Stimulated activated CD8-positive, alpha-beta memory T cell treated with anti-CD3 and anti-CD28 coated beads, Interleukin-15, amount 100 ng/mL, for 4 hours (primary cell): ENCODE measurements at regions not wholly inside any gene's neighbourhood (a gene's known extent, or its start where the extent isn't known, plus 50 kb on each side); places are given as distances from the start of the nearest gene placed in this dataset.
"Not testable (repeated sequence)": the region's sequence is repeated elsewhere in the genome, so short reads cannot be mapped to it uniquely, and the experiment has no call there.

Source experiments
- DNase-seq, 2 donors: peaks; one replicate each; pipeline ENCODE4 v3.0.0-alpha.2; 2020; ENCODE audit warnings: low read depth in 2 of 2

DNA sequence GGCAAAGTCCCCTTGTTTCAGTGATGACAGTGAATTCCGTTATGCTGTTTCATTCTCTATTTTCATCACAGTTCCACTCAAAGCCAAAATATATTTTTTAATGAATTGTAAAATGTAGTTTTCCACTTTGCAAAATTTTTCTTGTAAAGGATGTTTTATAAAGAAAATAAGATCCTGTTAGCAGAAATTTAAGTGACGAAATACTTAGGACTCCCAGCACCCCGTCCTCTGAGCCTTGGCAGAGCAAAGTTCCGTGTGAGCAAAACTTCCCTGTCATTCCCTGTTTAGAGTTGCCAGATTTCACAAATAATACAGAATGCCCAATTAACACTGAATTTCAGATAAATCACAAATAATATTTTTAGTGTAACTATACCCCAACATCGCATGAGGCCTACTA is 81.0 kb upstream of the RBPJ start:
- no peak for DNase-seq

DNA sequence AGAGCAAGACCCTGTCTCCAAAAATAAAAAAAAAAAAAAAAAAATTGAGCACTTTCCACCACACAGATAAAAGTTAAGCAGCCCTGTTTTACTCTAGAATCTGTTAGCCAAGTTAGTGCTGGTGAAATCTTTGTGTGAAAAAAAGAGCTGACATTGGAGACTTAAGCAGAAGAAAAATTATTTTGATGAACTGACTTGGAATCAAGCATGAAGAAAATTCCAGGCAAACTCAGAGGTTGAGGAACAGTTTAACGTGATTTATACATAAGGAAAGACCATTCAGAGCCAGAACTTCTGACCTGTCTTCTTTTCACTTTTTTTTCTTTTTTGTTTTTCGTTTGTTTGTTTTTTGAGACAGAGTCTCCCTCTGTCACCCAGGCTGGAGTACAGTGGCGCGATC is 79.6 kb upstream of the RBPJ start:
- no peak for DNase-seq

DNA sequence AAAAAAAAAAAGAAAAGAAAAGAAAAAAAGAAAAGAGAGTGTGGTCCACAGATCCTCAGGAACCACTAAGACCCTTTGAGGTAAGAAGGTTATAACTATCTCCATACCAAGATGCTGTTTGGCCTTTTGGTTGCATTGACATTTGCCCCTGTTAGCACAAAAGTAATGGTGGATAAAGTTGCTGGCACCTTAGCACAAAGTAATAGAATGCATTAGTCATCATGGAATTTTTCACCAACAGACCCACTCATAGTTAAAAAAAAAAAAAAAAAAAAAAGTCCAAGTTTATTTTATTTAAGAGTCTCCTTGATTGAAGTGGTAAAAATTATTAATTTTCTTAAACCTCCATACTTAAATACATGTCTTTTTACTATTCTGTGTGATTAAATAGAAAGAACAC is 78.4 kb upstream of the RBPJ start:
- no peak for DNase-seq

DNA sequence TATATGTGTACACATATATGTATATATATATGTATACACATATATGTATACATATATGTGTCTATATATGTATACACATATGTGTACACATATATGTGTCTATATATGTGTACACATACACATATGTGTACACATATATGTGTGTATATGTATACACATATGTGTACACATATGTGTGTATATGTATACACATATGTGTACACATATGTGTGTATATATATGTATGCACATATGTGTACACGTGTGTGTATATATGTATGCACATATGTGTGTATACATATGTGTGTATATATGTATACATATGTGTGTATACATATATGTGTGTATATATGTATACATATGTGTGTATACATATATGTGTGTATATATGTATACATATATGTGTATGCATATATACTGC is 76.7 kb upstream of the RBPJ start:
- DNase-seq = not testable (repeated sequence)

DNA sequence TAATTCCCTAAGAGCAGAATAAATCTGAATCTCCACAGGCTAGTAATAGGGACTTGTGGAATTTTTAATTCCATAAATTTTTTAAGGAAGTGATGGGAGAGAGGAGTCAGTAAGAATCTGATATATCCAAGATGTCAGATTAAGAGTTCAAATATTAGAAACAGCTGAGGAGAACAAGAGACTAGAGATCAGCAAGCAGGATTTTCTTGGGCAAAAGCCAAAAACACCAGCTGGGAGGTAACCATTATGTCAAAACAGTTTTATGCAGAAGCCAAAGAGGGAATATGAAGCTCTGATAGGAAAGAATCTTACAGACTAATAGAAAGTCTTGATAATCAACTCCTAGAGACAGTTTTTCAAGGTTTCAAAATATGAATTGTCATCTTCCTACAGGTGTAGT is 72.2 kb upstream of the RBPJ start:
- no peak for DNase-seq

DNA sequence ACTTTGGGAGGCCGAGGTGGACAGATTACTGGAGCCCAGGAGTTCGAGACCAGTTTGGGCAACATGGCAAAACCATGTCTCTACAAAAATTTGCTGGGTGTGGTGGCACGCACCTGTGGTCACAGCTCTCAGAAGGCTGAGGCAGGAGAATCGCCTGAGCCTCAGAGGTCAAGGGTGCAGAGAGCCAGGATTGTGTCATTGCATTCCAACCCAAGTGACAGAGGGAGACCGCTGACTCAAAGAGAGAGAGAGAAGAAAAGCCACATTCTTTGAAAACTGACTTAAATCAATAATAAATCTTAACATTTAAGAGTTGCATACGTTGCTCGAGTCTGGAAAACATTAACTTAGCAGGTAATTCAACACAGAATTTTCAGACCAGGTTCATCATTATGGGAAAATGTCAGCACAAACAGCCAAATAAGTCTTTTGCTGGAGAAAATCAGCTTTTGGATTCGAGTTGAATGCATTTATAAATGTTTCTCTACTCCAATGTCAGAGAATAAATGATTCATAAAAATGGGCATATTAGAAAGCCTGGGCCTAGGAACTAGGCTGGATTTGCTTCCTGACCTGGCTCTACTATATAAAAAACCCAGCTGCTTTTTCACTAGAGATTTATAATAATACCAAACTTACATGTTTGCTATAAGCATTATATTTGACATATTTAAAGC is 68.3 kb upstream of the RBPJ start:
- DNase-seq = no peak

DNA sequence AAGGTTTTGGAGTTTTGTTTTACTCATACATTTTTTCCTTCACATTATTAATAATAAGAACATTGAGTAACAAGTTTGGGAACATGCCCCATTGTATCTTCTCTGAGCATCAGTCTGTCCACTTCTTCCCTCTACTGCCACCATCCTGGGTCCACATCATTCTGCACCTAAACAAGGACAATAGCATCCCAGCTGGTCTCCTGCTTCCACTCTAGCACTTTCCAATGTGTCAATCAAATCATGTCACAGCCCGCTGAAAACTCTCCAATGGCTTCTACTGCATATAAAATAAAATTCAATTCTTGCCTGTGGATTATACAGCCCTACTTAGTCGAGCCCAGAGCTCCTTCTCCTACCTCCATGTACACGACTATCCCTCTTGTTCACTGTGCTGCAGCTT is 66.8 kb upstream of the RBPJ start:
- no peak for DNase-seq

DNA sequence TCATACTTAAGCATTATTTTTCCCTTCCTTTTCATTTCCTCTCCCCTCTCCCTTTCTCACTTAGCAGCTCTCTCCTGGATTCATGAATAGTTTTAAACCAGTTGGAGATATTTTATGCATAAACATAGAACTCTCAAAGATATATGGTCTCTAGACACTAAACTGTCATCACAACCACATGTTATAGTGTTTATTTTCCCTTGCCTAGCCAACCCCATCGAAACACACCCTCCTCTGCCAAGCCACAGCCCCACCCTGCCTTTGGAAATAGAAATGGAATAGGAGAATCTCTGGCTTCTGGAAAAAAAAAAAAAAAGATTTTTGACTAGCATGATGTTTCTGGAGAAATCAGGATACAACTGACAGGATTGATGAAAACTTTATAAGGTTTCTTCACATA is 64.8 kb upstream of the RBPJ start:
- DNase-seq = no peak

DNA sequence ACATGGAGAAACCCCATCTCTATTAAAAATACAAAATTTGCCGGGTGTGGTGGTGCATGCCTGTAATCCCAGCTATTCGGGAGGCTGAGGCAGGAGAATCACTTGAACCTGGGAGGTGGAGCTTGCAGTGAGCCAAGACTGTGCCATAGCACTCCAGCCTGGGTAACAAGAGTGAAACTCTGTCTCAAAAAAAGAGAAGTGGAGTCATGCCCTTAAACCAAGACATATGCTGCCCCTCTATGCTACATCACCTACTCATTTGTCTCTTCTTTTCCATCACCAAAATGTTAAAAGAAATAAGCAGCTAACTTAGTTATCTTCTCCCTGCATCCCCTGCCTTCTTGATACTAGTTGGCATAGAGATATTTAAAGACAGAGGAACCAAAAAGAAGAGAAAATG is 63.4 kb upstream of the RBPJ start:
- not testable (repeated sequence) for DNase-seq

DNA sequence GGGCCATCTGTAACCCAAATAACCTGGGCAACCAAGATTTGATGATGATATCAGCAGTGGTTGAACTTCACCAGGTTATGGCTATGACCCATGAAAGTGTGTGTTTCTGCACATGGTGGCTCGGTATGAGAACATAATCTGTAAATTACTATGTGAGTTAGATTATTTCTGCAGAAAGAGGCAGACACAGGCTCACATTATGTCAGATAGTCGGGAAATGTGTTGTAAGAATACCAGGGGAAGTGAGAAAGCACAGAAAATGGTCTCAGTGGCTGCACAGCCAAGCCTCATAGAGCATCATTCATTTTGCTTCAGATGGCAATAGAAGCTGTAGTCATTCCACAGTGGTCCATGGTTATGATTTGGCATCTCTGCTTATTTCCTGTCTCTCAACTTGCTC is 63.0 kb upstream of the RBPJ start:
- no peak for DNase-seq

DNA sequence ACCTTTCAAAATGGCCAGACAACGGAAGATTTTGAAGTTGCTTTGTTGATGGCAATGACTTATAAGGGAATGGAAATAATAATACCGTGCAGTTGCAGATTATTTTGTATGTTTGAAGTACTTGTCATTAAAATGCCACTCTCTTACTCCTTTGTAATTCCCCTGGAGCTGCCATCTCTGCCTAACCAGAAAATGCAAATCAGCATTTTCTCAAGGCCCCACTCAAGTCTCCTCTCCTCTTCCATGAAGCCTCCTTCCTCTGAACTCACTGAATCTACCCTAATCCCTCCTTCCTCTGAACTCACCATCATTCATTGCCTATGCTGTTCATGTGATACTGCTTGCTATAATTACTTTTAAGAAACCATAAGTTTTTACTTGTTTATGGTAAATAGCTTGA is 60.2 kb upstream of the RBPJ start:
- no peak for DNase-seq

DNA sequence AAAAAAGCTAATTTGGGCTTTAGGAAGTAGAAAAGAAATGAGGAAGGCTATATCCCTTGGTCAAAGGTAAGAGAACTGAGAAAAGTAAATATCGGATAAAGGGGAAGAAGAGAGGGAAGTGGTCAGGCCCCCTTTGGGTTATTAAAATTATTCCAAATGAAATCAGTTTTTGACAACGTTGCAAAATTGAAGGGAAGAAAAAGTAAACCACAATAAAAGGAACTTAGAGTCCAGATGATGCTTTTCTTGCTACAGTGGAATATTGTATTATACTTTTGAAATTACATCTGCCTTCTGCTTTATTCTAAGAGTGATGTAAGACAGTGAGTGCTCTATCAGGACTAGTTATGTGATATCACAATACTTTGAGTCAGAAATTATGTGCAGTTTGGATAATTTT is 59.4 kb upstream of the RBPJ start:
- DNase-seq = no peak

DNA sequence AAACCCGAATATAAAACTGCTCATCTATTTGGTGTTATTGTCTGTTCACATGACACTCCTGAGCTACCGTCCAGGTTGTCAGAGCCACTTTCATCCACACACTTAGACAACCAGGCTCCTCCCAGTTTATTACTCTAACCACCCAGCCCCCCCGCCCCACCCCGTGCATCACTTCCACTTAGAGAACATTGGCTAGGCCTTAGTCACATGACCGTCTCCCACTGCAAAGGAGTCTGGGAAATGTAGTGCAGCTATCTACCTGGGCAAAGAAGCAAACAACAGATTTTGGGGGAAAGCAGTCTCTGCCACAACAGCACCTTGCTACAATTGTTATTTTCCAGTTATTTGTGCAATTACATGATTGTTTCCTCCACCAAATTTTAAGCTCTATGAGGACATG is 57.6 kb upstream of the RBPJ start:
- DNase-seq = no peak

DNA sequence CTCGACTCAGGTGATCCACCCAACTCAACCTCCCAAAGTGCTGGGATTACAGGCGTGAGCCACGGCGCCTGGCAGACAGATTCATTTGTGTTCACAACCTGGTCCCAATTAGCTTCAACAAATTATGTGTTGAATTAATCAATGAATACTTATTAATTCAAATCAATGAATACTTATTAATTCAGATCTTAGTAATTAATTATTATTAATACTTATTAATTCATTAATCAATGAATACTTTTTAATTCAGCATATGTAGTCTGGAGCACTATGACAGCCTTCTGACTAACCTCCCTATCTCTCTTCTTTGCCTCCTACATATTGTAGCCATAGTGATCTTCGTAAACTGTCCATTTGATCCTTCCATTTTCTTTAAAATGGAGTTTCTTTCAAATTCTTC is 56.7 kb upstream of the RBPJ start:
- DNase-seq = no peak

DNA sequence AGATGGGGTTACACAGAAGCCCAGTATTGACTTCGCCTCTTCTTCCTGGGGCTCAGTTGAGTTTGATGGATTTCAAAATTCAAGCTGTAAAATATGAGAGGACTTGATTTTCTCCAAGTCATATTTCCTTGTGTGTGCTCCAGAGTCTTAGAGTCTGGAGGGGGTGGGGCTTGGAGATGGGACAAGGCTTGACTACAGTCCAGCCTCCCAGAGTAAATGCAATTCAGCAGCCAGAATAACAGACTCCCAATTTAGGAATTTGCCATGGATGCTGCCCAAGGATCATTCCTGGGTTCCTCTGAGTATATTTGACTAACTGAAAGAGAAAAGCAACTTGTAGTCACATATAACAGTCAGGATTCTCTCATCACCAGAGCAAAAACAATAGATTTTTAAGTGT is 53.7 kb upstream of the RBPJ start:
- DNase-seq = no peak

DNA sequence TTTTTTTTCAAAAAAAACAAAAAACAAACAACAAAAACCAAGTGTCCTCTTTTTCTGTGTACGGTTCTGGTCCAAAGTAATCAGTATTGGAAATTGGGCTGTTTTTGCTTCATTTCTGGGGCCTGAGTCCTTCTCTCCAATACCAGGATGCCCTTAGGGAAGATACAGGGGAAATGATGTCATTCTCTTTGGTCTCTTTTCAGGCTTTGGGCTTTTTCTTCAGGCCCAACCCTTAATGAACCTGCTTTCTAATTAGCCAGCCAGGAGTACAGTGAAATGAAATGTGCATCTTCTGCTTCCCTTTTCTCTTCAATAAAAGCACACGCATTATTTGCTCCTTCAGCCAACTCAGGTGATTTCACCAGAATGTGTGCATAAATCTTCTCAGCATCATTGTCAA is 52.6 kb upstream of the RBPJ start:
- no peak for DNase-seq

DNA sequence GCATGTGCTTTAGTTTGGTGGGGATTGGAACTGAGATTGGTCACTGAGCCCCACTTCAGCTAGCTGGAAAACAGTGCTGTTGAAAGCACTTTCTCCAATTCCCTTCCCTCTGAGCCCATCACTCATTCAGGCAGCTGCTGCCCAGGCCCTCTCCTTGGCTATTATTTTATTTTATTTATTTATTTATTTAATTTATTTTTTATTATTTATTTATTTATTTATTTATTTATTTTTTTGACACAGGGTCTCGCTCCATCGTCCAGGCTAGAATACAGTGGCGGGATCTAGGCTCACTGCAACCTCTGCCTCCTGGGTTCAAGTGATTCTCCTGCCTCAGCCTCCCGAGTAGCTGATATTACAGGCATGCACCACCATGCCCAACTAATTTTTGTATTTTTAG is 51.8 kb upstream of the RBPJ start:
- DNase-seq = no peak
